K562 (cell line): ENCODE measurements at regions not wholly inside any gene's neighbourhood (a gene's known extent, or its start where the extent isn't known, plus 50 kb on each side); places are given as distances from the start of the nearest gene placed in this dataset.

Experiments used
- BRD4 ChIP-seq: fragments of 200-600 bp; sonication (generic); IDR thresholded peaks from 2 replicates; pipeline ENCODE4 v1.6.1; 2017; ENCODE audit warnings: inconsistent platforms
- BRF1 ChIP-seq: IDR thresholded peaks from 3 replicates; pipeline ENCODE4 v1.6.1; 2011; ENCODE audit warnings: borderline replicate concordance, mild to moderate bottlenecking; ENCODE audit not compliant: insufficient read length; ENCODE audit errors: extremely low read depth
- CREB1 ChIP-seq, 2 experiments: sonication (generic) in 1 of 2; formaldehyde crosslinking in 1 of 2; IDR thresholded peaks; 2 replicates each; pipeline versions ENCODE4 v1.6.1 to v1.8.0; 2012 to 2022; ENCODE audit warnings: inconsistent platforms in 1 of 2, mild to moderate bottlenecking in 1 of 2, missing genetic modification reagents in 1 of 2, moderate library complexity in 1 of 2
- POLR2A ChIP-seq: fragments of 450-650 bp; conservative IDR thresholded peaks from 2 replicates; pipeline ENCODE4 v1.6.1; 2016
- U2AF1 ChIP-seq: fragments of 200-400 bp; formaldehyde crosslinking; optimal IDR thresholded peaks from 2 replicates; pipeline ENCODE3; 2017; ENCODE audit warnings: mild to moderate bottlenecking, low read depth, low read length, moderate library complexity
- ZNF24 ChIP-seq: fragments of 450-650 bp; IDR thresholded peaks from 2 replicates; pipeline ENCODE4 v1.6.1; 2016
- ZNF707 ChIP-seq: fragments of 250-450 bp; sonication (Bioruptor Pico); conservative IDR thresholded peaks from 2 replicates; pipeline ENCODE4 v1.8.0; 2022; ENCODE audit warnings: inconsistent platforms, mild to moderate bottlenecking, moderate library complexity
- TF ChIP-seq, protein P1 (sequence below), 2 experiments: fragments of 450-650 bp in 1 of 2; IDR thresholded peaks; 2 replicates each; pipeline ENCODE4 v1.6.1; 2011 to 2017; ENCODE audit warnings: low read depth in 2 of 2, antibody characterized with exemption in 1 of 2, borderline replicate concordance in 1 of 2, low read length in 1 of 2, mild to moderate bottlenecking in 1 of 2, mixed read lengths in 1 of 2; ENCODE audit not compliant: control insufficient read depth in 1 of 2
- TF ChIP-seq, protein P2 (sequence below), 3 experiments: fragments of 200-800 bp in 1 of 3; fragments of 250-450 bp in 1 of 3; fragments of 450-650 bp in 1 of 3; sonication (Bioruptor Pico) in 1 of 3; sonication (Bioruptor generic) in 1 of 3; formaldehyde crosslinking in 1 of 3; IDR thresholded peaks; 2 replicates each; pipeline versions ENCODE4 v1.6.1 to v1.8.0; 2016 to 2022; ENCODE audit warnings: mild to moderate bottlenecking in 2 of 3, missing genetic modification characterization in 2 of 3, missing compliant biosample characterization in 1 of 3, moderate library complexity in 1 of 3
- TF ChIP-seq, protein P3 (sequence below), 3 experiments: IDR thresholded peaks in 2 of 3; conservative IDR thresholded peaks in 1 of 3; 2 replicates each; pipeline ENCODE4 v1.5.1; 2011 to 2012; ENCODE audit warnings: low read length in 3 of 3, mild to moderate bottlenecking in 3 of 3, control low read depth in 2 of 3, improper control_type of control experiment in 1 of 3, inconsistent platforms in 1 of 3, low read depth in 1 of 3, mixed read lengths in 1 of 3, moderate library complexity in 1 of 3; ENCODE audit not compliant: insufficient read depth in 2 of 3
- TF ChIP-seq, protein P4 (sequence below), 2 experiments: fragments of 450-650 bp; formaldehyde crosslinking in 1 of 2; IDR thresholded peaks; 2 replicates each; pipeline versions ENCODE4 v1.4.0 to v1.6.1; 2014 to 2020; ENCODE audit warnings: mild to moderate bottlenecking in 2 of 2, borderline replicate concordance in 1 of 2, low read depth in 1 of 2
- TF ChIP-seq, protein P5 (sequence below), 2 experiments: fragments of 450-650 bp in 1 of 2; sonication (generic) in 1 of 2; formaldehyde crosslinking; conservative IDR thresholded peaks; 2 replicates each; pipeline versions ENCODE4 v1.4.0 to v1.8.1; 2020 to 2022; ENCODE audit warnings: mild to moderate bottlenecking in 1 of 2, missing genetic modification reagents in 1 of 2

DNA sequence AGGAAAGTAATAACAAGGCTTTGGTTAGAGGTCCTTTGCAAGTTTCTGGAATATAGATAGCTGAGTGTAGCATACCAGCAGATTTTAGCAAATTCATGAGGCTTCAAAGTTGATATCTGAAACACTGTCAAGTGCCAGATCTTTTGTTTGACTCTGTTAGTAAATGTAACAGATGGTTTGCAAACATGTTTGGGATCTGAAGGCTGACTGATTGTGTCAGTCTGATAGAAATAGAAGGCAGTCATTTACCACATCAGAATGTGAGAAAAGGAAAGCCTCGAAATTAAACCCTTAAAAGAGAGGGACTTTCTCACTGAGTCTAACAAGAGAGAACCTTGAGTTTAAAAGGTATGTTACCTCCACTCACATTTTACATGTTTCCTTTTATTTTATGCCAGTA is 371.5 kb downstream of the KIF2B start:
- TF ChIP-seq ZNF707 (no peak), BRD4 (no peak), POLR2A (no peak), CREB1 (IDR thresholded peaks at IDR 0.05) (no peak), CREB1 (CRISPR knock-in tag; IDR thresholded peaks at IDR 0.05) (no peak), ZNF24 (no peak), U2AF1 (no peak), BRF1 (no peak)
- TF ChIP-seq, protein P1, sequence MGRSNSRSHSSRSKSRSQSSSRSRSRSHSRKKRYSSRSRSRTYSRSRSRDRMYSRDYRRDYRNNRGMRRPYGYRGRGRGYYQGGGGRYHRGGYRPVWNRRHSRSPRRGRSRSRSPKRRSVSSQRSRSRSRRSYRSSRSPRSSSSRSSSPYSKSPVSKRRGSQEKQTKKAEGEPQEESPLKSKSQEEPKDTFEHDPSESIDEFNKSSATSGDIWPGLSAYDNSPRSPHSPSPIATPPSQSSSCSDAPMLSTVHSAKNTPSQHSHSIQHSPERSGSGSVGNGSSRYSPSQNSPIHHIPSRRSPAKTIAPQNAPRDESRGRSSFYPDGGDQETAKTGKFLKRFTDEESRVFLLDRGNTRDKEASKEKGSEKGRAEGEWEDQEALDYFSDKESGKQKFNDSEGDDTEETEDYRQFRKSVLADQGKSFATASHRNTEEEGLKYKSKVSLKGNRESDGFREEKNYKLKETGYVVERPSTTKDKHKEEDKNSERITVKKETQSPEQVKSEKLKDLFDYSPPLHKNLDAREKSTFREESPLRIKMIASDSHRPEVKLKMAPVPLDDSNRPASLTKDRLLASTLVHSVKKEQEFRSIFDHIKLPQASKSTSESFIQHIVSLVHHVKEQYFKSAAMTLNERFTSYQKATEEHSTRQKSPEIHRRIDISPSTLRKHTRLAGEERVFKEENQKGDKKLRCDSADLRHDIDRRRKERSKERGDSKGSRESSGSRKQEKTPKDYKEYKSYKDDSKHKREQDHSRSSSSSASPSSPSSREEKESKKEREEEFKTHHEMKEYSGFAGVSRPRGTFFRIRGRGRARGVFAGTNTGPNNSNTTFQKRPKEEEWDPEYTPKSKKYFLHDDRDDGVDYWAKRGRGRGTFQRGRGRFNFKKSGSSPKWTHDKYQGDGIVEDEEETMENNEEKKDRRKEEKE (IDR thresholded peaks at IDR 0.05; ENCODE audit: borderline replicate concordance in 1 of 2, control insufficient read depth in 1 of 2, low read depth in 2 of 2, low read length in 1 of 2), result no peak
- TF ChIP-seq, protein P2, sequence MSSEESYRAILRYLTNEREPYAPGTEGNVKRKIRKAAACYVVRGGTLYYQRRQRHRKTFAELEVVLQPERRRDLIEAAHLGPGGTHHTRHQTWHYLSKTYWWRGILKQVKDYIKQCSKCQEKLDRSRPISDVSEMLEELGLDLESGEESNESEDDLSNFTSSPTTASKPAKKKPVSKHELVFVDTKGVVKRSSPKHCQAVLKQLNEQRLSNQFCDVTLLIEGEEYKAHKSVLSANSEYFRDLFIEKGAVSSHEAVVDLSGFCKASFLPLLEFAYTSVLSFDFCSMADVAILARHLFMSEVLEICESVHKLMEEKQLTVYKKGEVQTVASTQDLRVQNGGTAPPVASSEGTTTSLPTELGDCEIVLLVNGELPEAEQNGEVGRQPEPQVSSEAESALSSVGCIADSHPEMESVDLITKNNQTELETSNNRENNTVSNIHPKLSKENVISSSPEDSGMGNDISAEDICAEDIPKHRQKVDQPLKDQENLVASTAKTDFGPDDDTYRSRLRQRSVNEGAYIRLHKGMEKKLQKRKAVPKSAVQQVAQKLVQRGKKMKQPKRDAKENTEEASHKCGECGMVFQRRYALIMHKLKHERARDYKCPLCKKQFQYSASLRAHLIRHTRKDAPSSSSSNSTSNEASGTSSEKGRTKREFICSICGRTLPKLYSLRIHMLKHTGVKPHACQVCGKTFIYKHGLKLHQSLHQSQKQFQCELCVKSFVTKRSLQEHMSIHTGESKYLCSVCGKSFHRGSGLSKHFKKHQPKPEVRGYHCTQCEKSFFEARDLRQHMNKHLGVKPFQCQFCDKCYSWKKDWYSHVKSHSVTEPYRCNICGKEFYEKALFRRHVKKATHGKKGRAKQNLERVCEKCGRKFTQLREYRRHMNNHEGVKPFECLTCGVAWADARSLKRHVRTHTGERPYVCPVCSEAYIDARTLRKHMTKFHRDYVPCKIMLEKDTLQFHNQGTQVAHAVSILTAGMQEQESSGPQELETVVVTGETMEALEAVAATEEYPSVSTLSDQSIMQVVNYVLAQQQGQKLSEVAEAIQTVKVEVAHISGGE (CRISPR knock-in tag; IDR thresholded peaks at IDR 0.05), result no peak
- TF ChIP-seq, protein P3, sequence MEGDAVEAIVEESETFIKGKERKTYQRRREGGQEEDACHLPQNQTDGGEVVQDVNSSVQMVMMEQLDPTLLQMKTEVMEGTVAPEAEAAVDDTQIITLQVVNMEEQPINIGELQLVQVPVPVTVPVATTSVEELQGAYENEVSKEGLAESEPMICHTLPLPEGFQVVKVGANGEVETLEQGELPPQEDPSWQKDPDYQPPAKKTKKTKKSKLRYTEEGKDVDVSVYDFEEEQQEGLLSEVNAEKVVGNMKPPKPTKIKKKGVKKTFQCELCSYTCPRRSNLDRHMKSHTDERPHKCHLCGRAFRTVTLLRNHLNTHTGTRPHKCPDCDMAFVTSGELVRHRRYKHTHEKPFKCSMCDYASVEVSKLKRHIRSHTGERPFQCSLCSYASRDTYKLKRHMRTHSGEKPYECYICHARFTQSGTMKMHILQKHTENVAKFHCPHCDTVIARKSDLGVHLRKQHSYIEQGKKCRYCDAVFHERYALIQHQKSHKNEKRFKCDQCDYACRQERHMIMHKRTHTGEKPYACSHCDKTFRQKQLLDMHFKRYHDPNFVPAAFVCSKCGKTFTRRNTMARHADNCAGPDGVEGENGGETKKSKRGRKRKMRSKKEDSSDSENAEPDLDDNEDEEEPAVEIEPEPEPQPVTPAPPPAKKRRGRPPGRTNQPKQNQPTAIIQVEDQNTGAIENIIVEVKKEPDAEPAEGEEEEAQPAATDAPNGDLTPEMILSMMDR (IDR thresholded peaks at IDR 0.05 in 2 of 3, conservative IDR thresholded peaks at IDR 0.05 in 1 of 3; ENCODE audit: insufficient read depth in 2 of 3, low read depth in 1 of 3, low read length in 3 of 3), result no peak
- TF ChIP-seq, protein P4, sequence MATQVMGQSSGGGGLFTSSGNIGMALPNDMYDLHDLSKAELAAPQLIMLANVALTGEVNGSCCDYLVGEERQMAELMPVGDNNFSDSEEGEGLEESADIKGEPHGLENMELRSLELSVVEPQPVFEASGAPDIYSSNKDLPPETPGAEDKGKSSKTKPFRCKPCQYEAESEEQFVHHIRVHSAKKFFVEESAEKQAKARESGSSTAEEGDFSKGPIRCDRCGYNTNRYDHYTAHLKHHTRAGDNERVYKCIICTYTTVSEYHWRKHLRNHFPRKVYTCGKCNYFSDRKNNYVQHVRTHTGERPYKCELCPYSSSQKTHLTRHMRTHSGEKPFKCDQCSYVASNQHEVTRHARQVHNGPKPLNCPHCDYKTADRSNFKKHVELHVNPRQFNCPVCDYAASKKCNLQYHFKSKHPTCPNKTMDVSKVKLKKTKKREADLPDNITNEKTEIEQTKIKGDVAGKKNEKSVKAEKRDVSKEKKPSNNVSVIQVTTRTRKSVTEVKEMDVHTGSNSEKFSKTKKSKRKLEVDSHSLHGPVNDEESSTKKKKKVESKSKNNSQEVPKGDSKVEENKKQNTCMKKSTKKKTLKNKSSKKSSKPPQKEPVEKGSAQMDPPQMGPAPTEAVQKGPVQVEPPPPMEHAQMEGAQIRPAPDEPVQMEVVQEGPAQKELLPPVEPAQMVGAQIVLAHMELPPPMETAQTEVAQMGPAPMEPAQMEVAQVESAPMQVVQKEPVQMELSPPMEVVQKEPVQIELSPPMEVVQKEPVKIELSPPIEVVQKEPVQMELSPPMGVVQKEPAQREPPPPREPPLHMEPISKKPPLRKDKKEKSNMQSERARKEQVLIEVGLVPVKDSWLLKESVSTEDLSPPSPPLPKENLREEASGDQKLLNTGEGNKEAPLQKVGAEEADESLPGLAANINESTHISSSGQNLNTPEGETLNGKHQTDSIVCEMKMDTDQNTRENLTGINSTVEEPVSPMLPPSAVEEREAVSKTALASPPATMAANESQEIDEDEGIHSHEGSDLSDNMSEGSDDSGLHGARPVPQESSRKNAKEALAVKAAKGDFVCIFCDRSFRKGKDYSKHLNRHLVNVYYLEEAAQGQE (IDR thresholded peaks at IDR 0.05; ENCODE audit: borderline replicate concordance), result no peak
- TF ChIP-seq, protein P4 (CRISPR knock-in tag; IDR thresholded peaks at IDR 0.05; ENCODE audit: low read depth), result no peak
- TF ChIP-seq, protein P5, sequence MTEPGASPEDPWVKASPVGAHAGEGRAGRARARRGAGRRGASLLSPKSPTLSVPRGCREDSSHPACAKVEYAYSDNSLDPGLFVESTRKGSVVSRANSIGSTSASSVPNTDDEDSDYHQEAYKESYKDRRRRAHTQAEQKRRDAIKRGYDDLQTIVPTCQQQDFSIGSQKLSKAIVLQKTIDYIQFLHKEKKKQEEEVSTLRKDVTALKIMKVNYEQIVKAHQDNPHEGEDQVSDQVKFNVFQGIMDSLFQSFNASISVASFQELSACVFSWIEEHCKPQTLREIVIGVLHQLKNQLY (CRISPR knock-in tag; conservative IDR thresholded peaks at IDR 0.05), result no peak
